H9 (cell line): ENCODE measurements at regions not wholly inside any gene's neighbourhood (a gene's known extent, or its start where the extent isn't known, plus 50 kb on each side); places are given as distances from the start of the nearest gene placed in this dataset.

Experiments
- DNase-seq: peaks from one replicate; pipeline ENCODE4 v3.0.0-alpha.2; 2017
- H2AFZ ChIP-seq: one replicate; pipeline ENCODE4 v1.6.1; 2013; ENCODE audit warnings: mild to moderate bottlenecking, low read length, control low read depth, moderate library complexity
- H2AK5ac ChIP-seq: 2 replicates; pipeline ENCODE4 v1.6.1; 2013; ENCODE audit warnings: low read length, control low read depth, mixed read lengths; ENCODE audit not compliant: insufficient read length
- H2BK120ac ChIP-seq: one replicate; pipeline ENCODE4 v1.6.1; 2013; ENCODE audit warnings: low read depth, mild to moderate bottlenecking, low read length, control low read depth, inconsistent platforms; ENCODE audit not compliant: poor library complexity, severe bottlenecking
- H2BK12ac ChIP-seq: 2 replicates; pipeline ENCODE4 v1.6.1; 2013; ENCODE audit warnings: low read length, control low read depth, mixed read lengths, low read depth; ENCODE audit not compliant: insufficient read length
- H2BK15ac ChIP-seq: 2 replicates; pipeline ENCODE4 v1.6.1; 2013; ENCODE audit warnings: low read depth, low read length, control low read depth
- H2BK20ac ChIP-seq: one replicate; pipeline ENCODE4 v1.6.1; 2013; ENCODE audit warnings: low read depth, mild to moderate bottlenecking, low read length, control low read depth, inconsistent platforms; ENCODE audit not compliant: poor library complexity, severe bottlenecking
- H2BK5ac ChIP-seq: 2 replicates; pipeline ENCODE4 v1.6.1; 2013; ENCODE audit warnings: low read length, control low read depth, mixed read lengths; ENCODE audit not compliant: insufficient read length
- H3K14ac ChIP-seq: 2 replicates; pipeline ENCODE4 v1.6.1; 2013; ENCODE audit warnings: low read length, control low read depth; ENCODE audit not compliant: insufficient read depth
- H3K18ac ChIP-seq: 2 replicates; pipeline ENCODE4 v1.6.1; 2013; ENCODE audit warnings: low read depth, mild to moderate bottlenecking, mixed read lengths, low read length, control low read depth; ENCODE audit not compliant: insufficient read length
- H3K23ac ChIP-seq: 2 replicates; pipeline ENCODE4 v1.6.1; 2013; ENCODE audit warnings: low read length, control low read depth, mixed read lengths, low read depth; ENCODE audit not compliant: insufficient read length
- H3K23me2 ChIP-seq: 2 replicates; pipeline ENCODE4 v1.6.1; 2013; ENCODE audit warnings: low read depth, mild to moderate bottlenecking, mixed read lengths, low read length, control low read depth; ENCODE audit not compliant: insufficient read length, poor library complexity, severe bottlenecking
- H3K27ac ChIP-seq: 2 replicates; pipeline ENCODE4 v1.5.1; 2013; ENCODE audit warnings: low read length, control low read depth, mixed read lengths, low read depth; ENCODE audit not compliant: insufficient read length
- H3K27me3 ChIP-seq: 2 replicates; pipeline ENCODE4 v1.6.1; 2013; ENCODE audit warnings: low read length, control low read depth, inconsistent platforms; ENCODE audit not compliant: insufficient read depth
- H3K4ac ChIP-seq: 2 replicates; pipeline ENCODE4 v1.6.1; 2013; ENCODE audit warnings: low read depth, mild to moderate bottlenecking, control low read depth, inconsistent platforms, low read length, moderate library complexity
- H3K4me1 ChIP-seq: 2 replicates; pipeline ENCODE4 v1.6.1; 2013; ENCODE audit warnings: low read length, control low read depth, inconsistent platforms; ENCODE audit not compliant: insufficient read depth
- H3K4me2 ChIP-seq: 2 replicates; pipeline ENCODE4 v1.6.1; 2013; ENCODE audit warnings: low read length, control low read depth, mixed read lengths; ENCODE audit not compliant: insufficient read length, insufficient read depth
- H3K56ac ChIP-seq: 2 replicates; pipeline ENCODE4 v1.6.1; 2013; ENCODE audit warnings: low read depth, mild to moderate bottlenecking, mixed read lengths, low read length, control low read depth; ENCODE audit not compliant: insufficient read length
- H3K79me1 ChIP-seq: 2 replicates; pipeline ENCODE4 v1.6.1; 2013; ENCODE audit warnings: low read depth, mild to moderate bottlenecking, moderate library complexity, low read length, control low read depth, inconsistent platforms; ENCODE audit not compliant: insufficient read depth, poor library complexity, severe bottlenecking
- H3K79me2 ChIP-seq: 2 replicates; pipeline ENCODE4 v1.6.1; 2013; ENCODE audit warnings: low read length, control low read depth, inconsistent platforms; ENCODE audit not compliant: insufficient read depth
- H3K9ac ChIP-seq: 2 replicates; pipeline ENCODE4 v1.6.1; 2013; ENCODE audit warnings: low read length, control low read depth, mixed read lengths; ENCODE audit not compliant: insufficient read length; ENCODE audit errors: extremely low read depth
- H3K9me3 ChIP-seq: one replicate; pipeline ENCODE4 v1.6.1; 2013; ENCODE audit warnings: low read depth, low read length, inconsistent platforms; ENCODE audit not compliant: control insufficient read depth
- H3T11ph ChIP-seq: one replicate; pipeline ENCODE4 v1.6.1; 2013; ENCODE audit warnings: mild to moderate bottlenecking, low read length, control low read depth, inconsistent platforms
- H4K20me1 ChIP-seq: one replicate; pipeline ENCODE4 v1.6.1; 2013; ENCODE audit not compliant: control insufficient read depth, insufficient read length, insufficient read depth
- H4K5ac ChIP-seq: 2 replicates; pipeline ENCODE4 v1.6.1; 2013; ENCODE audit warnings: low read depth, mild to moderate bottlenecking, mixed read lengths, low read length, control low read depth; ENCODE audit not compliant: insufficient read length
- H4K8ac ChIP-seq: replicated peaks from 2 replicates; pipeline ENCODE4 v1.6.1; 2013; ENCODE audit warnings: low read length, control low read depth, mixed read lengths, low read depth; ENCODE audit not compliant: insufficient read length
- H4K91ac ChIP-seq: 2 replicates; pipeline ENCODE4 v1.6.1; 2013; ENCODE audit warnings: low read depth, mild to moderate bottlenecking, moderate library complexity, mixed read lengths, low read length, control low read depth; ENCODE audit not compliant: insufficient read length
- H3K27ac Mint-ChIP-seq, 3 experiments: 2 replicates in 2 of 3; 3 replicates in 1 of 3; pipeline ENCODE4 v1.8.0; 2020 to 2021; ENCODE audit warnings: mixed read lengths in 3 of 3, mild to moderate bottlenecking in 1 of 3, moderate library complexity in 1 of 3
- H3K27me3 Mint-ChIP-seq: 2 replicates; pipeline ENCODE4 v1.8.0; 2021; ENCODE audit warnings: low read depth, mild to moderate bottlenecking, moderate library complexity, mixed read lengths
- H3K36me3 Mint-ChIP-seq, 3 experiments: 2 replicates in 2 of 3; 3 replicates in 1 of 3; pipeline ENCODE4 v1.8.0; 2020 to 2021; ENCODE audit warnings: low read depth in 3 of 3, mixed read lengths in 3 of 3; ENCODE audit not compliant: insufficient read depth in 1 of 3
- H3K4me1 Mint-ChIP-seq, 2 experiments: 2 replicates each; pipeline ENCODE4 v1.8.0; 2020; ENCODE audit warnings: mixed read lengths in 2 of 2
- H3K4me3 Mint-ChIP-seq, 2 experiments: 2 replicates in 1 of 2; 3 replicates in 1 of 2; pipeline ENCODE4 v1.8.0; 2020 to 2021; ENCODE audit warnings: mild to moderate bottlenecking in 2 of 2, mixed read lengths in 2 of 2, moderate library complexity in 1 of 2
- H3K9me3 Mint-ChIP-seq, 2 experiments: 2 replicates in 1 of 2; 3 replicates in 1 of 2; pipeline ENCODE4 v1.8.0; 2020; ENCODE audit warnings: mild to moderate bottlenecking in 2 of 2, mixed read lengths in 2 of 2, moderate library complexity in 1 of 2
- WGBS: extraction: QIAGEN DNeasy Blood & Tissue Kit; methylation state at CpG from one replicate; pipeline ENCODE4 v1.1.7; 2013; ENCODE audit warnings: missing lambda C conversion rate, low lambda C conversion rate, mixed read lengths; ENCODE audit not compliant: insufficient read length; ENCODE audit errors: extremely low coverage; 5-methylcytosine and 5-hydroxymethylcytosine counted together
- TF ChIP-seq, protein P1 (sequence below): fragments of 200-600 bp; sonication (generic); conservative IDR thresholded peaks from 3 replicates; pipeline ENCODE4 v1.8.0; 2021; ENCODE audit warnings: antibody characterized with exemption, mild to moderate bottlenecking

DNA sequence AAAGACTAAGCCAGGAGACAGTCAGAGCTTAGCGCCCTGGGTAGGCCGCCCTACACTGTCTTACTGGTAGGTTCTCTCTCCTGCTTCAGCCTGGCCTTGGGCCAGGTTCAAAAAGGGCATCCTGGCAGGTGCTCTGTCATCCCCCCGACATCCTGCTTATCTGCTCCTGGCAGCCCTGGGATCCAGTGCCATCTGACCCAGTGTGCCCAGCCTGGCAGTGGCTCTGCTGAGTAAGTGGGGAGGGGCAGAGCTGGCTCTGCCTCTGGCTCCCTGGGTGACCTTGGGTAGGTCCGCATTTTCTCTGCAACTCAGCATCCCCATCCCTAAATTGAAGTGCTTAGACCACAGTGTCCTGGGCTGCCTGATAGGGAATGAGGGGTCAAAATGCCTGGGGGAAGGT, 549.9 kb downstream of the PTPRU start:
- no peaks in the 10 kb centered on the region for H4K20me1 ChIP-seq
- no peaks in the 10 kb centered on the region for H3K79me2 ChIP-seq
- Mint-ChIP-seq H3K9me3 (no peaks in the 10 kb centered on the region; a peak in 1 of 5 replicates), H3K27me3 (peaks cover 3% of the 10 kb centered on the region), H3K4me3 (no peak overlapping the region; a peak in 1 of 5 replicates), H3K4me1 (no peaks in the 10 kb centered on the region), H3K36me3 (no peaks in the 10 kb centered on the region), H3K27ac (no peak overlapping the region)
- H4K8ac ChIP-seq, result no peak overlapping the region
- no peak overlapping the region for H2AK5ac ChIP-seq
- H3K27ac ChIP-seq, result no peak overlapping the region
- H3K27me3 ChIP-seq, result no peaks in the 10 kb centered on the region
- H4K5ac ChIP-seq, result no peak overlapping the region
- no CpG with 5 or more reads among the region's 4 CpGs for WGBS
- H2BK15ac ChIP-seq, result no peak overlapping the region
- DNase-seq, result no peak
- no peak overlapping the region for H2BK120ac ChIP-seq
- no peaks in the 10 kb centered on the region for H3K79me1 ChIP-seq
- H3K9ac ChIP-seq, result no peak overlapping the region
- H3K9me3 ChIP-seq, result no peaks in the 10 kb centered on the region
- H3K4me1 ChIP-seq, result no peaks in the 10 kb centered on the region
- TF ChIP-seq, protein P1, sequence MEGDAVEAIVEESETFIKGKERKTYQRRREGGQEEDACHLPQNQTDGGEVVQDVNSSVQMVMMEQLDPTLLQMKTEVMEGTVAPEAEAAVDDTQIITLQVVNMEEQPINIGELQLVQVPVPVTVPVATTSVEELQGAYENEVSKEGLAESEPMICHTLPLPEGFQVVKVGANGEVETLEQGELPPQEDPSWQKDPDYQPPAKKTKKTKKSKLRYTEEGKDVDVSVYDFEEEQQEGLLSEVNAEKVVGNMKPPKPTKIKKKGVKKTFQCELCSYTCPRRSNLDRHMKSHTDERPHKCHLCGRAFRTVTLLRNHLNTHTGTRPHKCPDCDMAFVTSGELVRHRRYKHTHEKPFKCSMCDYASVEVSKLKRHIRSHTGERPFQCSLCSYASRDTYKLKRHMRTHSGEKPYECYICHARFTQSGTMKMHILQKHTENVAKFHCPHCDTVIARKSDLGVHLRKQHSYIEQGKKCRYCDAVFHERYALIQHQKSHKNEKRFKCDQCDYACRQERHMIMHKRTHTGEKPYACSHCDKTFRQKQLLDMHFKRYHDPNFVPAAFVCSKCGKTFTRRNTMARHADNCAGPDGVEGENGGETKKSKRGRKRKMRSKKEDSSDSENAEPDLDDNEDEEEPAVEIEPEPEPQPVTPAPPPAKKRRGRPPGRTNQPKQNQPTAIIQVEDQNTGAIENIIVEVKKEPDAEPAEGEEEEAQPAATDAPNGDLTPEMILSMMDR, result no peak
- H3K4ac ChIP-seq, result no peak overlapping the region
- H3K23me2 ChIP-seq, result no peaks in the 10 kb centered on the region
- no peak overlapping the region for H3K56ac ChIP-seq
- H2BK12ac ChIP-seq, result no peak overlapping the region
- H3K18ac ChIP-seq, result no peak overlapping the region
- no peak overlapping the region for H4K91ac ChIP-seq
- no peak overlapping the region for H2BK20ac ChIP-seq
- no peak overlapping the region for H3K4me2 ChIP-seq
- H3K23ac ChIP-seq, result no peak overlapping the region
- H3K14ac ChIP-seq, result no peak overlapping the region; the same call in 1 of the 2 replicates
- H2AFZ ChIP-seq, result no peak overlapping the region
- no peak overlapping the region for H3T11ph ChIP-seq
- no peak overlapping the region for H2BK5ac ChIP-seq
